ENCODE measurements at regions not wholly inside any gene's neighbourhood (a gene's known extent, or its start where the extent isn't known, plus 50 kb on each side); places are given as distances from the start of the nearest gene placed in this dataset.

GRCh38 chr2:122233372-122233771 lies 477.9 kb downstream of the TSN start:
- Histone ChIP-seq H3K27me3 (ENCODE audit: low read length) (no peaks in the 10 kb centered on the region), H3K9me2 (replicated peaks; ENCODE audit: insufficient read depth, low read length) (no peaks in the 10 kb centered on the region), H3K9ac (ENCODE audit: low read length) (no peak overlapping the region), H3K9me3 (ENCODE audit: low read length) (no peaks in the 10 kb centered on the region), H3K4me2 (ENCODE audit: low read depth, low read length, poor library complexity, severe bottlenecking) (no peak overlapping the region), H3K36me3 (ENCODE audit: insufficient read depth, low read length) (no peaks in the 10 kb centered on the region), H3K27ac (ENCODE audit: low read length) (no peak overlapping the region), H4K20me1 (ENCODE audit: insufficient read depth, low read depth, low read length) (no peaks in the 10 kb centered on the region), H3K4me1 (ENCODE audit: low read length) (no peaks in the 10 kb centered on the region), H3K79me2 (ENCODE audit: low read length) (no peaks in the 10 kb centered on the region), H2AFZ (ENCODE audit: low read length) (no peak overlapping the region), H3K4me3 (ENCODE audit: low read length) (no peak overlapping the region)
- DNase-seq, result no peak

- Histone ChIP-seq H3K36me3 (ENCODE audit: insufficient read depth, low read length) (no peaks in the 10 kb centered on the region), H4K20me1 (ENCODE audit: insufficient read depth, low read depth, low read length) (no peaks in the 10 kb centered on the region), H2AFZ (ENCODE audit: low read length) (no peak overlapping the region), H3K4me3 (ENCODE audit: low read length) (no peak overlapping the region), H3K9ac (ENCODE audit: low read length) (no peak overlapping the region), H3K9me2 (replicated peaks; ENCODE audit: insufficient read depth, low read length) (no peaks in the 10 kb centered on the region), H3K4me2 (ENCODE audit: low read depth, low read length, poor library complexity, severe bottlenecking) (no peak overlapping the region), H3K9me3 (ENCODE audit: low read length) (no peaks in the 10 kb centered on the region), H3K27ac (ENCODE audit: low read length) (no peak overlapping the region), H3K79me2 (ENCODE audit: low read length) (no peaks in the 10 kb centered on the region), H3K27me3 (ENCODE audit: low read length) (no peaks in the 10 kb centered on the region), H3K4me1 (ENCODE audit: low read length) (no peaks in the 10 kb centered on the region)
- no peak for DNase-seq
Measured at GRCh38 chr2:122236152-122236874, 480.9 kb downstream of the TSN start.

- no peaks in the 10 kb centered on the region for H3K36me3 ChIP-seq (ENCODE audit: insufficient read depth, low read length)
- H3K9ac ChIP-seq (ENCODE audit: low read length), result no peak overlapping the region
- no peaks in the 10 kb centered on the region for H3K4me1 ChIP-seq (ENCODE audit: low read length)
- no peak overlapping the region for H3K27ac ChIP-seq (ENCODE audit: low read length)
- 0 out of 2 replicates have a peak, but pooled peaks cover 2% of the 10 kb centered on the region for H4K20me1 ChIP-seq (ENCODE audit: insufficient read depth, low read depth, low read length)
- H2AFZ ChIP-seq (ENCODE audit: low read length), result no peak overlapping the region
- no peak for DNase-seq
- no peaks in the 10 kb centered on the region for H3K79me2 ChIP-seq (ENCODE audit: low read length)
- H3K4me3 ChIP-seq (ENCODE audit: low read length), result no peak overlapping the region
- H3K4me2 ChIP-seq (ENCODE audit: low read depth, low read length, poor library complexity, severe bottlenecking), result no peak overlapping the region
- H3K9me2 ChIP-seq (replicated peaks; ENCODE audit: insufficient read depth, low read length), result no peaks in the 10 kb centered on the region
- H3K27me3 ChIP-seq (ENCODE audit: low read length), result no peaks in the 10 kb centered on the region
- no peaks in the 10 kb centered on the region for H3K9me3 ChIP-seq (ENCODE audit: low read length)
Measured at GRCh38 chr2:122236925-122237324, 481.5 kb downstream of the TSN start.

- H3K9ac ChIP-seq (ENCODE audit: low read length), result no peak overlapping the region
- H4K20me1 ChIP-seq (ENCODE audit: insufficient read depth, low read depth, low read length), result 0 out of 2 replicates have a peak, but pooled peaks cover 2% of the 10 kb centered on the region
- no peak overlapping the region for H3K4me3 ChIP-seq (ENCODE audit: low read length)
- no peaks in the 10 kb centered on the region for H3K27me3 ChIP-seq (ENCODE audit: low read length)
- H3K36me3 ChIP-seq (ENCODE audit: insufficient read depth, low read length), result no peaks in the 10 kb centered on the region
- no peaks in the 10 kb centered on the region for H3K9me2 ChIP-seq (replicated peaks; ENCODE audit: insufficient read depth, low read length)
- no peaks in the 10 kb centered on the region for H3K9me3 ChIP-seq (ENCODE audit: low read length)
- no peak for DNase-seq
- H3K4me2 ChIP-seq (ENCODE audit: low read depth, low read length, poor library complexity, severe bottlenecking), result no peak overlapping the region
- no peak overlapping the region for H3K27ac ChIP-seq (ENCODE audit: low read length)
- no peaks in the 10 kb centered on the region for H3K79me2 ChIP-seq (ENCODE audit: low read length)
- H2AFZ ChIP-seq (ENCODE audit: low read length), result no peak overlapping the region
- no peaks in the 10 kb centered on the region for H3K4me1 ChIP-seq (ENCODE audit: low read length)
Measured at GRCh38 chr2:122237450-122237849, 482.0 kb downstream of the TSN start.

GRCh38 chr2:122238006-122238559 lies 482.6 kb downstream of the TSN start:
- no peaks in the 10 kb centered on the region for H3K79me2 ChIP-seq (ENCODE audit: low read length)
- no peak overlapping the region for H3K4me2 ChIP-seq (ENCODE audit: low read depth, low read length, poor library complexity, severe bottlenecking)
- H3K4me1 ChIP-seq (ENCODE audit: low read length), result no peaks in the 10 kb centered on the region
- H2AFZ ChIP-seq (ENCODE audit: low read length), result no peak overlapping the region
- no peak overlapping the region for H3K9ac ChIP-seq (ENCODE audit: low read length)
- no peaks in the 10 kb centered on the region for H3K36me3 ChIP-seq (ENCODE audit: insufficient read depth, low read length)
- H3K27ac ChIP-seq (ENCODE audit: low read length), result no peak overlapping the region
- H3K4me3 ChIP-seq (ENCODE audit: low read length), result no peak overlapping the region
- no peaks in the 10 kb centered on the region for H3K9me2 ChIP-seq (replicated peaks; ENCODE audit: insufficient read depth, low read length)
- DNase-seq, result no peak
- H4K20me1 ChIP-seq (ENCODE audit: insufficient read depth, low read depth, low read length), result 0 out of 2 replicates have a peak, but pooled peaks cover 2% of the 10 kb centered on the region
- H3K27me3 ChIP-seq (ENCODE audit: low read length), result no peaks in the 10 kb centered on the region
- H3K9me3 ChIP-seq (ENCODE audit: low read length), result no peaks in the 10 kb centered on the region

- no peak overlapping the region for H3K27ac ChIP-seq (ENCODE audit: low read length)
- no peak overlapping the region for H3K9ac ChIP-seq (ENCODE audit: low read length)
- H2AFZ ChIP-seq (ENCODE audit: low read length), result no peak overlapping the region
- H4K20me1 ChIP-seq (ENCODE audit: insufficient read depth, low read depth, low read length), result 0 out of 2 replicates have a peak, but pooled peaks cover 2% of the 10 kb centered on the region
- no peaks in the 10 kb centered on the region for H3K9me2 ChIP-seq (replicated peaks; ENCODE audit: insufficient read depth, low read length)
- H3K9me3 ChIP-seq (ENCODE audit: low read length), result no peaks in the 10 kb centered on the region
- no peaks in the 10 kb centered on the region for H3K36me3 ChIP-seq (ENCODE audit: insufficient read depth, low read length)
- no peak for DNase-seq
- H3K4me2 ChIP-seq (ENCODE audit: low read depth, low read length, poor library complexity, severe bottlenecking), result no peak overlapping the region
- H3K4me3 ChIP-seq (ENCODE audit: low read length), result no peak overlapping the region
- H3K4me1 ChIP-seq (ENCODE audit: low read length), result no peaks in the 10 kb centered on the region
- no peaks in the 10 kb centered on the region for H3K27me3 ChIP-seq (ENCODE audit: low read length)
- no peaks in the 10 kb centered on the region for H3K79me2 ChIP-seq (ENCODE audit: low read length)
Measured at GRCh38 chr2:122239440-122239839, 484.0 kb downstream of the TSN start.

GRCh38 chr2:122244598-122245229 lies 489.3 kb downstream of the TSN start:
- no peak for DNase-seq
- H3K9ac ChIP-seq (ENCODE audit: low read length), result no peak overlapping the region
- no peaks in the 10 kb centered on the region; the same call in 1 of the 2 replicates for H3K27me3 ChIP-seq (ENCODE audit: low read length)
- H3K9me2 ChIP-seq (replicated peaks; ENCODE audit: insufficient read depth, low read length), result no peaks in the 10 kb centered on the region
- H4K20me1 ChIP-seq (ENCODE audit: insufficient read depth, low read depth, low read length), result 0 out of 2 replicates have a peak, but pooled peaks cover 2% of the 10 kb centered on the region
- H3K4me2 ChIP-seq (ENCODE audit: low read depth, low read length, poor library complexity, severe bottlenecking), result no peak overlapping the region
- no peak overlapping the region for H3K27ac ChIP-seq (ENCODE audit: low read length)
- H3K79me2 ChIP-seq (ENCODE audit: low read length), result no peaks in the 10 kb centered on the region
- H3K4me3 ChIP-seq (ENCODE audit: low read length), result no peak overlapping the region
- H3K36me3 ChIP-seq (ENCODE audit: insufficient read depth, low read length), result no peaks in the 10 kb centered on the region
- no peaks in the 10 kb centered on the region for H3K4me1 ChIP-seq (ENCODE audit: low read length)
- H2AFZ ChIP-seq (ENCODE audit: low read length), result no peak overlapping the region
- H3K9me3 ChIP-seq (ENCODE audit: low read length), result no peaks in the 10 kb centered on the region

- no peak overlapping the region for H3K4me3 ChIP-seq (ENCODE audit: low read length)
- no peaks in the 10 kb centered on the region for H4K20me1 ChIP-seq (ENCODE audit: insufficient read depth, low read depth, low read length)
- H3K9me2 ChIP-seq (replicated peaks; ENCODE audit: insufficient read depth, low read length), result no peaks in the 10 kb centered on the region
- no peaks in the 10 kb centered on the region for H3K9me3 ChIP-seq (ENCODE audit: low read length)
- no peaks in the 10 kb centered on the region for H3K4me1 ChIP-seq (ENCODE audit: low read length)
- no peaks in the 10 kb centered on the region for H3K36me3 ChIP-seq (ENCODE audit: insufficient read depth, low read length)
- no peaks in the 10 kb centered on the region; the same call in 1 of the 2 replicates for H3K27me3 ChIP-seq (ENCODE audit: low read length)
- H3K4me2 ChIP-seq (ENCODE audit: low read depth, low read length, poor library complexity, severe bottlenecking), result no peak overlapping the region
- DNase-seq, result no peak
- H3K79me2 ChIP-seq (ENCODE audit: low read length), result no peaks in the 10 kb centered on the region
- H3K9ac ChIP-seq (ENCODE audit: low read length), result no peak overlapping the region
- no peak overlapping the region for H2AFZ ChIP-seq (ENCODE audit: low read length)
- no peak overlapping the region for H3K27ac ChIP-seq (ENCODE audit: low read length)
Measured at GRCh38 chr2:122249673-122250072, 494.2 kb downstream of the TSN start.
